ENCODE measurements at regions not wholly inside any gene's neighbourhood (a gene's known extent, or its start where the extent isn't known, plus 50 kb on each side); places are given as distances from the start of the nearest gene placed in this dataset.

DNA sequence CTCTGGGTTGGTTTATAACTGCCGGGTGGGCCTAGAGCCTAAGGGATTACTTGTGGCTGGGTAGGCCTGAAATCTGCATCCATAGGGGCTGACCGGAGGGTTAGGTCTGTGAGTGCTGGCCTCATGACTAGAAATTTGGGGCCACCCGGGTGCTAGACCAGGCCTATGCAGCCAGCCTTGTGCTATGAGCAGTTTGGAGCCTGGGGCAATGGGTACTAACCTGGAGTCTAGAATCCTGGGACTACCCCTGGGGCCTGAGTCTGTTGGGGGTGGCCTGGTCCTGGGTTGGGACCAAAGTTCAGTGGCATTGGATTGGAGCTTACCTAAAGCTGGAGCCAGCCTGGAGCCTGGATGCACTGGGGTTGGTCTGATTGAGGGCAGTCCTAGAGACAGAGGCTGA is 995.2 kb downstream of the ANKRD7 start:
- Histone ChIP-seq H3K27me3 (no peaks in the 10 kb centered on the region), H3K27ac (no peak overlapping the region), H3K4me3 (no peak overlapping the region), H3K9me3 (no peaks in the 10 kb centered on the region), H3K4me1 (no peaks in the 10 kb centered on the region), H3K36me3 (no peaks in the 10 kb centered on the region)
- TF ChIP-seq, protein P1, sequence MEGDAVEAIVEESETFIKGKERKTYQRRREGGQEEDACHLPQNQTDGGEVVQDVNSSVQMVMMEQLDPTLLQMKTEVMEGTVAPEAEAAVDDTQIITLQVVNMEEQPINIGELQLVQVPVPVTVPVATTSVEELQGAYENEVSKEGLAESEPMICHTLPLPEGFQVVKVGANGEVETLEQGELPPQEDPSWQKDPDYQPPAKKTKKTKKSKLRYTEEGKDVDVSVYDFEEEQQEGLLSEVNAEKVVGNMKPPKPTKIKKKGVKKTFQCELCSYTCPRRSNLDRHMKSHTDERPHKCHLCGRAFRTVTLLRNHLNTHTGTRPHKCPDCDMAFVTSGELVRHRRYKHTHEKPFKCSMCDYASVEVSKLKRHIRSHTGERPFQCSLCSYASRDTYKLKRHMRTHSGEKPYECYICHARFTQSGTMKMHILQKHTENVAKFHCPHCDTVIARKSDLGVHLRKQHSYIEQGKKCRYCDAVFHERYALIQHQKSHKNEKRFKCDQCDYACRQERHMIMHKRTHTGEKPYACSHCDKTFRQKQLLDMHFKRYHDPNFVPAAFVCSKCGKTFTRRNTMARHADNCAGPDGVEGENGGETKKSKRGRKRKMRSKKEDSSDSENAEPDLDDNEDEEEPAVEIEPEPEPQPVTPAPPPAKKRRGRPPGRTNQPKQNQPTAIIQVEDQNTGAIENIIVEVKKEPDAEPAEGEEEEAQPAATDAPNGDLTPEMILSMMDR (IDR thresholded peaks at IDR 0.05 in 4 of 5, conservative IDR thresholded peaks at IDR 0.05 in 1 of 5): no peak
- TF ChIP-seq POLR2A (IDR thresholded peaks at IDR 0.05): no peak
- in situ Hi-C loops (cut with MboI; ENCODE audit: low sequenced_read_pairs in 4 of 4): no loop called here
- intact Hi-C loops (cut with DNase I; ENCODE audit: low total_unique reads): no loop called here
- no peak for DNase-seq
- ATAC-seq: no peak

DNA sequence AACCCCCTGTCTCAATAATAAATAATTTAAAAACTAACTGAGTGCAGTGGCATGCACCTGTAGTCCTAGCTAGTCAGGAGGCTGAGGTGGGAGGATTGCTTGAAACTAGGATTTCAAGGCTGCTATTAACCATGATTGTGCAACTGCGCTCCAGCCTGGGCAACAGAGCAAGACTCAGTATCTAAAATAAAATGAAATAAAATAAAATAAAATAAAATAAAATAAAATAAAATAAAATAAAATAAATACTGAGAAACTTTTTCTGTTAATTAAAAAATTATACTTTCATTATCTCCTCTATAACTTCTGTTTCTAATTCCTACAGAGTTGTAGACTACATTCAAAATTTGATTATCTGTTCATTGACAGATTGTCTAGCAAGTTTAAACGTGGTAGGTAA is 999.4 kb downstream of the ANKRD7 start:
- ATAC-seq (no peak), DNase-seq (no peak)
- no peaks in the 10 kb centered on the region for H3K36me3 ChIP-seq
- in situ Hi-C loops (cut with MboI; ENCODE audit: low sequenced_read_pairs in 4 of 4) (no loop called here), intact Hi-C loops (cut with DNase I; ENCODE audit: low total_unique reads) (no loop called here)
- TF ChIP-seq, protein P1 (IDR thresholded peaks at IDR 0.05 in 4 of 5, conservative IDR thresholded peaks at IDR 0.05 in 1 of 5): no peak
- no peak for TF ChIP-seq POLR2A (IDR thresholded peaks at IDR 0.05)
- no peaks in the 10 kb centered on the region for H3K27me3 ChIP-seq
- no peaks in the 10 kb centered on the region for H3K9me3 ChIP-seq
- H3K4me1 ChIP-seq: no peaks in the 10 kb centered on the region
- H3K27ac ChIP-seq: no peak overlapping the region
- no peak overlapping the region for H3K4me3 ChIP-seq

DNA sequence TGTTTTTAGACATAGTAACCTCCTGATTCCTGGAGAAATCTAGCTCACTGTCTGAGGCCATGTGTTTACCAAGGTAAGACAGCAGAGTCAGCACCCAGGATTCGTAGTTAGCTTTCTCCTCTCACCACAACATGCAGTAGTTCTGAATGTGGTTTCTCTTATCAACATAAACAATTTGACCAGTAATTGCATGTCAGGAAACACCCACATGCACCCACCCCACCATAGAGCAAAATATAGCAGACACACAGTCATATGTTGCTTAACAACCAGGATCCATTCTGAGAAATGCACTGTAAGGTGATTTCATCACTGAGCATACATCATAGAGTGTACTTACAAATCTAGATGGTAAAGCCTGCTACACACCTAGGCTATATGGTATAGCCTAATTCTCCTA is 1004.0 kb downstream of the ANKRD7 start:
- TF ChIP-seq POLR2A (IDR thresholded peaks at IDR 0.05): no peak
- TF ChIP-seq, protein P1 (IDR thresholded peaks at IDR 0.05 in 4 of 5, conservative IDR thresholded peaks at IDR 0.05 in 1 of 5): no peak
- no peak overlapping the region for H3K4me3 ChIP-seq
- in situ Hi-C loops (cut with MboI; ENCODE audit: low sequenced_read_pairs in 4 of 4): no loop called here
- no peak overlapping the region for H3K27ac ChIP-seq
- no peaks in the 10 kb centered on the region for H3K36me3 ChIP-seq
- H3K4me1 ChIP-seq: no peaks in the 10 kb centered on the region
- no peaks in the 10 kb centered on the region for H3K27me3 ChIP-seq
- DNase-seq (no peak), ATAC-seq (no peak)
- intact Hi-C loops (cut with DNase I; ENCODE audit: low total_unique reads): no loop called here
- H3K9me3 ChIP-seq: no peaks in the 10 kb centered on the region

DNA sequence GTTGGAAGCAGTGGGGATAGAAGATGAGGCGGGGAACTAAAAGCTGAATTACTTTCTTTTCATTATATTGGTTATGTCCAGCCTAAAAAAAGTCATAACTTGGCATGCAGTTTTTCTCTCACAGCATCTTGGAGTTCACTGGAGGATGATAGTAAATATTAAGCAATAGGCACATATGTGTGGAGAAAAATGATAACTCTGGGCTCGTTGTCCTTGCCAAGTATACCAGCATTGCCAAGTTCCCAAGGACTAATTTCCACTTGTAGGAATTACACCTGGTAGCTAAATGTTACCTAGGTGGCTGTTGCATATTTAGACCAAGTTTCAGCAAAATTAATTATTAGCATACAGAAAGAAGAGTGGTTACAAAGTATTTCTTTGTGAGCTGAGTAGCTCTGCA is 1007.6 kb downstream of the ANKRD7 start:
- intact Hi-C loops (cut with DNase I; ENCODE audit: low total_unique reads) (no loop called here), in situ Hi-C loops (cut with MboI; ENCODE audit: low sequenced_read_pairs in 4 of 4) (no loop called here)
- Histone ChIP-seq H3K36me3 (no peaks in the 10 kb centered on the region), H3K4me1 (no peaks in the 10 kb centered on the region), H3K9me3 (no peaks in the 10 kb centered on the region), H3K27me3 (no peaks in the 10 kb centered on the region), H3K27ac (no peak overlapping the region), H3K4me3 (no peak overlapping the region)
- no peak for ATAC-seq
- TF ChIP-seq, protein P1 (IDR thresholded peaks at IDR 0.05 in 4 of 5, conservative IDR thresholded peaks at IDR 0.05 in 1 of 5): no peak
- no peak for TF ChIP-seq POLR2A (IDR thresholded peaks at IDR 0.05)
- no peak for DNase-seq

DNA sequence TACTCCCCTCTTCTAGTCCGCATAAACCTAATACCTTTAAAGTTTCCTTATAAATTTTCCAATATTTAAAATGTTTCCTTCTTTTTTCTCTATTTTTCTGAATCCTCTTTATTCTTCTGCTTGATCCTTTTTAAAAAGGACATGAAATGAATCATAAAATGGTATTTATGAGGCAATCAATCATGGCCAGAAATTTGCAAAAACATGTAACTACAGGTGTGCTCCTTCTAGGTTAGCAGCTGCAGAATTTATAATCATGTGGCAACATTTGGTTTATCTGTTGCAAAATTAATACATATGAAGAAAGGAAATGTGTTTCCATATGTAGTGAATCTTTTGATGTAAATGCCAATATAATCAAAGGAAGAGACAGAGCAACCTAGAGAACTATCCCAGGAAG is 1008.5 kb downstream of the ANKRD7 start:
- no peaks in the 10 kb centered on the region for H3K27me3 ChIP-seq
- H3K4me1 ChIP-seq: no peaks in the 10 kb centered on the region
- TF ChIP-seq POLR2A (IDR thresholded peaks at IDR 0.05): no peak
- TF ChIP-seq, protein P1 (IDR thresholded peaks at IDR 0.05 in 4 of 5, conservative IDR thresholded peaks at IDR 0.05 in 1 of 5): no peak
- no peak for ATAC-seq
- no peak overlapping the region for H3K27ac ChIP-seq
- H3K4me3 ChIP-seq: no peak overlapping the region
- no peak for DNase-seq
- intact Hi-C loops (cut with DNase I; ENCODE audit: low total_unique reads): no loop called here
- in situ Hi-C loops (cut with MboI; ENCODE audit: low sequenced_read_pairs in 4 of 4): no loop called here
- H3K36me3 ChIP-seq: no peaks in the 10 kb centered on the region
- H3K9me3 ChIP-seq: no peaks in the 10 kb centered on the region

Data from gastrocnemius medialis (tissue), 4 donors.